ENCODE measurements at regions not wholly inside any gene's neighbourhood (a gene's known extent, or its start where the extent isn't known, plus 50 kb on each side); places are given as distances from the start of the nearest gene placed in this dataset.

DNA sequence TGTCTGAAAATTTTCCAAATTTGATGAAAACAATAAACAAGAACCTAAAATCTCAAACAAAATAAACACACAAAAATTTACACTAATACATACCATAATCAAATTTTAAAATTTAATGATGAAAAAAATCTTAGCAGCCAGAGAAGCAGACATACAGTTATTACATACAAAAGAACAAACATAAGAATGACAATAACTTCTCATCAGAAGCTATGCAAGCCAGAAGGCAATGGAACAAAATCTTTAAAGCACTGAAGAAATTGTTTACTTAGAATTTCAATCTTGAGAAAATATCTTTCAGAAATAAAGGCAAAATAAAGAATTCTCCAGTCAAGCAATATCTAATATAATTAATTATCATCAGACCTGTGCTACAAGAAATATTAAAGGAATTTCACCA is 121.3 kb downstream of the IDS start:
- no peaks in the 10 kb centered on the region for H3K9me3 Mint-ChIP-seq (ENCODE audit: unreplicated experiment)
- Histone ChIP-seq H3K27ac (ENCODE audit: low read depth, low read length) (no peak overlapping the region), H3K79me2 (ENCODE audit: insufficient read depth, low read length) (no peaks in the 10 kb centered on the region), H4K20me1 (ENCODE audit: insufficient read depth, low read length) (no peaks in the 10 kb centered on the region), H2AFZ (ENCODE audit: low read depth, low read length) (no peak overlapping the region), H3K4me3 (ENCODE audit: insufficient read depth, low read depth, low read length) (no peak overlapping the region), H3K9me3 (ENCODE audit: insufficient read depth, low read depth, low read length) (no peaks in the 10 kb centered on the region), H3K4me2 (ENCODE audit: low read length) (no peak overlapping the region), H3K36me3 (ENCODE audit: insufficient read depth, low read length) (no peaks in the 10 kb centered on the region), H3K9ac (ENCODE audit: low read length) (no peak overlapping the region), H3K27me3 (ENCODE audit: insufficient read depth, low read length) (no peaks in the 10 kb centered on the region), H3K4me1 (ENCODE audit: insufficient read depth, low read length) (no peaks in the 10 kb centered on the region)
- H3K4me3 Mint-ChIP-seq (ENCODE audit: unreplicated experiment) = no peak overlapping the region
- H3K27ac Mint-ChIP-seq (ENCODE audit: unreplicated experiment) = no peak overlapping the region
- DNase-seq (ENCODE audit: low read depth) (no peak), FAIRE-seq (no peak)
- H3K4me1 Mint-ChIP-seq (ENCODE audit: low read depth, unreplicated experiment) = peaks cover 5% of the 10 kb centered on the region
- no peaks in the 10 kb centered on the region for H3K27me3 Mint-ChIP-seq (ENCODE audit: low read depth, unreplicated experiment)
- TF ChIP-seq EZH2 (IDR thresholded peaks at IDR 0.05; ENCODE audit: insufficient read depth, low read length) = no peak
- TF ChIP-seq, protein P1, sequence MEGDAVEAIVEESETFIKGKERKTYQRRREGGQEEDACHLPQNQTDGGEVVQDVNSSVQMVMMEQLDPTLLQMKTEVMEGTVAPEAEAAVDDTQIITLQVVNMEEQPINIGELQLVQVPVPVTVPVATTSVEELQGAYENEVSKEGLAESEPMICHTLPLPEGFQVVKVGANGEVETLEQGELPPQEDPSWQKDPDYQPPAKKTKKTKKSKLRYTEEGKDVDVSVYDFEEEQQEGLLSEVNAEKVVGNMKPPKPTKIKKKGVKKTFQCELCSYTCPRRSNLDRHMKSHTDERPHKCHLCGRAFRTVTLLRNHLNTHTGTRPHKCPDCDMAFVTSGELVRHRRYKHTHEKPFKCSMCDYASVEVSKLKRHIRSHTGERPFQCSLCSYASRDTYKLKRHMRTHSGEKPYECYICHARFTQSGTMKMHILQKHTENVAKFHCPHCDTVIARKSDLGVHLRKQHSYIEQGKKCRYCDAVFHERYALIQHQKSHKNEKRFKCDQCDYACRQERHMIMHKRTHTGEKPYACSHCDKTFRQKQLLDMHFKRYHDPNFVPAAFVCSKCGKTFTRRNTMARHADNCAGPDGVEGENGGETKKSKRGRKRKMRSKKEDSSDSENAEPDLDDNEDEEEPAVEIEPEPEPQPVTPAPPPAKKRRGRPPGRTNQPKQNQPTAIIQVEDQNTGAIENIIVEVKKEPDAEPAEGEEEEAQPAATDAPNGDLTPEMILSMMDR (IDR thresholded peaks at IDR 0.05; ENCODE audit: insufficient read depth, low read depth, low read length) = no peak
- no peaks in the 10 kb centered on the region for H3K36me3 Mint-ChIP-seq (ENCODE audit: low read depth, unreplicated experiment)

DNA sequence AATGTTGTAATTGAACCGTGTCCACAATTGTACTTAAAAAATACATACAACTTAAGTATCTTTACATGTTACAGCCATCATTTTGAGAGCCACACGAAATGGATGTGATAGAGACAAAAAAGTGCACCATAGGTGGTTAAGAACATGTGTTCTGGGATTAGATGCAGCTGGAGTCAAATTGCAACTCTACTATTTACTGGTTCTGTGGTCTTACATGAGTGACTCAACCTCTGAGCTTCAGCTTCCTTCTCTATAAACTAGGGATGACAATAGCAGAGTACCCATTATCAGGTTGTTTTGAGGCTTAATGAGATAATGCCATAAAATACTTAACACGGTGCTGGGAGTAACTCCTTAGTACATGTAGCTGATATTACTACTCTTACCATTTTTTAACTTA is 130.4 kb downstream of the IDS start:
- no peak overlapping the region for H3K4me2 ChIP-seq (ENCODE audit: low read length)
- H3K79me2 ChIP-seq (ENCODE audit: insufficient read depth, low read length) = no peaks in the 10 kb centered on the region
- peaks cover 23% of the 10 kb centered on the region for H3K4me1 Mint-ChIP-seq (ENCODE audit: low read depth, unreplicated experiment)
- no peaks in the 10 kb centered on the region for H3K9me3 ChIP-seq (ENCODE audit: insufficient read depth, low read depth, low read length)
- H3K9me3 Mint-ChIP-seq (ENCODE audit: unreplicated experiment) = no peaks in the 10 kb centered on the region
- no peak overlapping the region for H3K4me3 Mint-ChIP-seq (ENCODE audit: unreplicated experiment)
- H3K4me3 ChIP-seq (ENCODE audit: insufficient read depth, low read depth, low read length) = no peak overlapping the region
- DNase-seq (ENCODE audit: low read depth) (peak; percentile 35), FAIRE-seq (peak; percentile 93)
- peaks cover 1% of the 10 kb centered on the region for H3K27me3 Mint-ChIP-seq (ENCODE audit: low read depth, unreplicated experiment)
- no peaks in the 10 kb centered on the region for H3K36me3 ChIP-seq (ENCODE audit: insufficient read depth, low read length)
- H3K27ac ChIP-seq (ENCODE audit: low read depth, low read length) = no peak overlapping the region
- no peak overlapping the region for H3K27ac Mint-ChIP-seq (ENCODE audit: unreplicated experiment)
- TF ChIP-seq, protein P1 (IDR thresholded peaks at IDR 0.05; ENCODE audit: insufficient read depth, low read depth, low read length) = no peak
- no peak for TF ChIP-seq EZH2 (IDR thresholded peaks at IDR 0.05; ENCODE audit: insufficient read depth, low read length)
- no peak overlapping the region for H3K9ac ChIP-seq (ENCODE audit: low read length)
- no peaks in the 10 kb centered on the region for H3K36me3 Mint-ChIP-seq (ENCODE audit: low read depth, unreplicated experiment)
- no peaks in the 10 kb centered on the region for H3K27me3 ChIP-seq (ENCODE audit: insufficient read depth, low read length)
- no peaks in the 10 kb centered on the region for H4K20me1 ChIP-seq (ENCODE audit: insufficient read depth, low read length)
- no peaks in the 10 kb centered on the region for H3K4me1 ChIP-seq (ENCODE audit: insufficient read depth, low read length)
- no peak overlapping the region for H2AFZ ChIP-seq (ENCODE audit: low read depth, low read length)

DNA sequence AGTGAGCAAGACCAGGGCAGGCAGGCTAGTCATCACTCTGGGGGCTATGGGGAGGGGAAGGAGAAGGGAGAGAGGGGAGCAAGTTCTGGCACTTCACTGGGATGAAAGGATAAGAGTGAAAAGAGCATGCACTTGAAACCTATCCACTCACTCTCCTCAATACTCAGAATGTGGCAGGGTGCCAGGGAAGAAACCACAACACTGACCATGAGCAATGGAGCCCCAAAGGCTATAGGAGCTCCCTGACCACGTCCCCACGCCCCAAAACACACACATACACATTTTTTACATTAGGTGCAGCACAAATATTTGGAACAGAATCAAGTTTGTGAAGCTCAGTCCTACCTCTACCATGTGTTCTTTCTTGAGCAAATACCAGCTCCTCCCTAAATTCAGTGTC is 132.2 kb downstream of the IDS start:
- Mint-ChIP-seq H3K36me3 (ENCODE audit: low read depth, unreplicated experiment) (no peaks in the 10 kb centered on the region), H3K27ac (ENCODE audit: unreplicated experiment) (no peak overlapping the region), H3K4me1 (ENCODE audit: low read depth, unreplicated experiment) (peaks cover 28% of the 10 kb centered on the region), H3K4me3 (ENCODE audit: unreplicated experiment) (no peak overlapping the region), H3K27me3 (ENCODE audit: low read depth, unreplicated experiment) (peaks cover 1% of the 10 kb centered on the region), H3K9me3 (ENCODE audit: unreplicated experiment) (no peaks in the 10 kb centered on the region)
- H3K4me2 ChIP-seq (ENCODE audit: low read length) = no peak overlapping the region
- H3K9me3 ChIP-seq (ENCODE audit: insufficient read depth, low read depth, low read length) = no peaks in the 10 kb centered on the region
- H3K4me1 ChIP-seq (ENCODE audit: insufficient read depth, low read length) = no peaks in the 10 kb centered on the region
- no peak overlapping the region for H3K9ac ChIP-seq (ENCODE audit: low read length)
- DNase-seq (ENCODE audit: low read depth) (peak; percentile 28), FAIRE-seq (no peak)
- H3K27me3 ChIP-seq (ENCODE audit: insufficient read depth, low read length) = no peaks in the 10 kb centered on the region
- no peak overlapping the region for H3K27ac ChIP-seq (ENCODE audit: low read depth, low read length)
- H3K36me3 ChIP-seq (ENCODE audit: insufficient read depth, low read length) = no peaks in the 10 kb centered on the region
- H3K79me2 ChIP-seq (ENCODE audit: insufficient read depth, low read length) = no peaks in the 10 kb centered on the region
- TF ChIP-seq, protein P1 (IDR thresholded peaks at IDR 0.05; ENCODE audit: insufficient read depth, low read depth, low read length) = no peak
- no peak for TF ChIP-seq EZH2 (IDR thresholded peaks at IDR 0.05; ENCODE audit: insufficient read depth, low read length)
- no peak overlapping the region for H2AFZ ChIP-seq (ENCODE audit: low read depth, low read length)
- no peaks in the 10 kb centered on the region for H4K20me1 ChIP-seq (ENCODE audit: insufficient read depth, low read length)
- no peak overlapping the region for H3K4me3 ChIP-seq (ENCODE audit: insufficient read depth, low read depth, low read length)

All from astrocyte (in vitro differentiated cells and primary cell).